ENCODE measurements at regions not wholly inside any gene's neighbourhood (a gene's known extent, or its start where the extent isn't known, plus 50 kb on each side); places are given as distances from the start of the nearest gene placed in this dataset.

DNA sequence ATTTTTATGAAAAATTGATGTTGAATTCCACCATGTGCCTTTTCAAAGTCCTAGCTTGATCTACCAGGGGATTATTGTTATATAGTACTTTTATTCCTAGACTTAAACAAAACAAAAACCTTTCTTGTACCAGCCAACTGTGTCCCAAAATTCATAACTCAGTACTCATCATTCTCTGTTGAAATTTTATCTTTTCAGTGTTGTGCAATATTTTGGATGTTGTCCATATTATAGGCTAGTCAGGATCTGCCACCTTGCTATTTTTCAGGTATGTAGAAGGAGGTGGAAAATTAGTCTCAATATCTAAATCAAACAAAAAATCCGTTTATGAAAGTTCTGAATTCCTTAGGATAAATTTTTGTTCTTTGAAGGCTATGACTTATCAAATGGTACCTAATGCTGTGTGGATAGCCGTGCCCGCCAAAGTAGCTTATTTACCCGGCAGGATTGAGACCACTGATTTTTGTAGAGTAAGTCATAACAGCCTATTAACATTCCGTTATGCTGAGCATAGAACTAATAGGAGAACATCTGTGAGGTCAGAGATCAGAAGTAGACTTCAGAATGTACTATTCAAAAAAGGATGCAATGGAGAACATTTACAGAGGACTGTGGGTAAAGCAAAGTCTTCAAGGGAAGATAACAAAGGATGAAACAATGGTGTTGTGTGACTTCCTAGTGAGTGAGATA, 304.7 kb downstream of the SOX4 start:
- TF ChIP-seq, protein P1, sequence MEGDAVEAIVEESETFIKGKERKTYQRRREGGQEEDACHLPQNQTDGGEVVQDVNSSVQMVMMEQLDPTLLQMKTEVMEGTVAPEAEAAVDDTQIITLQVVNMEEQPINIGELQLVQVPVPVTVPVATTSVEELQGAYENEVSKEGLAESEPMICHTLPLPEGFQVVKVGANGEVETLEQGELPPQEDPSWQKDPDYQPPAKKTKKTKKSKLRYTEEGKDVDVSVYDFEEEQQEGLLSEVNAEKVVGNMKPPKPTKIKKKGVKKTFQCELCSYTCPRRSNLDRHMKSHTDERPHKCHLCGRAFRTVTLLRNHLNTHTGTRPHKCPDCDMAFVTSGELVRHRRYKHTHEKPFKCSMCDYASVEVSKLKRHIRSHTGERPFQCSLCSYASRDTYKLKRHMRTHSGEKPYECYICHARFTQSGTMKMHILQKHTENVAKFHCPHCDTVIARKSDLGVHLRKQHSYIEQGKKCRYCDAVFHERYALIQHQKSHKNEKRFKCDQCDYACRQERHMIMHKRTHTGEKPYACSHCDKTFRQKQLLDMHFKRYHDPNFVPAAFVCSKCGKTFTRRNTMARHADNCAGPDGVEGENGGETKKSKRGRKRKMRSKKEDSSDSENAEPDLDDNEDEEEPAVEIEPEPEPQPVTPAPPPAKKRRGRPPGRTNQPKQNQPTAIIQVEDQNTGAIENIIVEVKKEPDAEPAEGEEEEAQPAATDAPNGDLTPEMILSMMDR (IDR thresholded peaks at IDR 0.05): no peak
- no peak for TF ChIP-seq POLR2A (IDR thresholded peaks at IDR 0.05)

Measured in adrenal gland (tissue), 5 donors.